ENCODE measurements at regions not wholly inside any gene's neighbourhood (a gene's known extent, or its start where the extent isn't known, plus 50 kb on each side); places are given as distances from the start of the nearest gene placed in this dataset.
"Not testable (repeated sequence)": the region's sequence is repeated elsewhere in the genome, so short reads cannot be mapped to it uniquely, and the experiment has no call there.

- no peak for DNase-seq
Measured at GRCh38 chr14:25699981-25700380, 650.0 kb upstream of the STXBP6 start.

- no peak for DNase-seq
Measured at GRCh38 chr14:25698111-25698510, 648.2 kb upstream of the STXBP6 start.

GRCh38 chr14:25696176-25696575 lies 646.2 kb upstream of the STXBP6 start:
- DNase-seq = no peak

DNA sequence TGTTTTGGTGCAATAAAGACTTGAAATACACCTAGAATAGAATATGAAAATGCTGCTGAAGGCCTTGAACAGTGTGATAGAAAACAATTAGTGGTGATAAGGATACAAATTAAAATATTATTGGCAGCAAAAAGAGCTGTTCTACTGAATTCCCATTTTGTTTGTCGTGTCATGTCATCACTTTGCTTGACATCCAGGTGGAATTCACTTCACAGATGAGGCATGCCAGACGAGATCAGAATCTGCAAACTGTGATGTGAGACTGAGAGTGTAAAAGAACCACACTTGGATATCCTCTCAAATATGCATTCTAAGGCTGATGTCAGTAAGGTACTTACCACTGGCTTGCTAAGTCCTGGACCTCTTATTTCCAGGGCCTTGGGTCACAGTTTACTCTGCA lies 635.1 kb upstream of the STXBP6 start:
- no peak for DNase-seq

- no peak for DNase-seq
Measured at GRCh38 chr14:25680934-25681333, 631.0 kb upstream of the STXBP6 start.

DNA sequence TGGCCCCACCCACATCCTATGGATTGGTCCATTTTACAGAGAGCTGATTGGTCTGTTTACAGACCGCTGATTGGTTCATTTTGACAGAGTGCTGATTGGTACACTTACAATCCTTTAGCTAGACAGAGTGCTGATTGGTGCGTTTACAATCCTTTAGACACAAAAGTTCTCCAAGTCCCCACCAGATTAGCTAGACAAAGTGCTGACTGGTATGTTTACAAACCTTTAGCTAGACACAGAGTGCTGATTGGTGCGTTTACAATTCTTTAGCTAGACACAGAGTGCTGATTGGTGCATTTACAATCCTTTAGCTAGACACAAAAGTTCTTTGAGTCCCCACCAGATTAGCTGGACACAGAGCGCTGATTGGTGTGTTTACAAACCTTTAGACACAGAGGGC lies 630.6 kb upstream of the STXBP6 start:
- DNase-seq = not testable (repeated sequence)

- DNase-seq = no peak
Measured at GRCh38 chr14:25677111-25677510, 627.2 kb upstream of the STXBP6 start.

GRCh38 chr14:25667387-25667786 lies 617.4 kb upstream of the STXBP6 start:
- DNase-seq = no peak

DNA sequence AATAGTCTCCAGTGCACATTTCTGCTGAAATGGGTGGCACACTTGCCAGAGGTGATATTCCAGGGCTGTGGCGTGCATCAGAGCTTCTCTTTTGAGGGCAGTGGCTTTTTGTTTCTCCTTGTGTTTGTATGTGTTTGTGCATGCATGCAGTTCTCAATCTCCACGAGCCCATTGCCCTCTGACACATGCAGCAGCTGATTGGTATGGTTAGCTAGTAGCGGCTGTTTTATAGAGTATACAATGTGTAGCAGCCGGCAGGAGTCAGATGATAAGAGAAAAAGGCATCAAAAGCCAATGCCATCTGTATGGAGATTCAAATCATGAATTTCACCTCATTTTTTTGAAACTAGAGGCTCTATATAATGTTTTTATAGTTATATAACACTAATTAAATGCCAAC lies 616.9 kb upstream of the STXBP6 start:
- no peak for DNase-seq

DNA sequence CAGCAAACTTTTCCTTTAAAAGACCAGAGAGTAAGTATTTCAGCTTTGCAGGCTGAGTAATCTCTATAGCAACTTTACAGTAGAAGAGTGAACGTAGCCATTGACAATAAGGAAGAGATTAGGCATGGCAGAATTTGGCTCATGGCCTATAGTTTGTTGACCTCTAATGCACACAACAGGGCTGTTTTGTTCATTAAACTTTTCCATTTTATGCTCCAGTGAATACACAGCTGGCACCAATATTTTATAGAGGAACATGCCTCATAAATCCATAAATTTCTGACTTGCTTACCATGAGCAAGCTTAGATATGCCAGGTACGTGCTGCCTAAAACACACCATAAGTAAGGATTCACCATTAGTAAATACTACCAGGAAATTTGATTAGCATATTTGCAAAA lies 609.0 kb upstream of the STXBP6 start:
- DNase-seq = no peak

DNA sequence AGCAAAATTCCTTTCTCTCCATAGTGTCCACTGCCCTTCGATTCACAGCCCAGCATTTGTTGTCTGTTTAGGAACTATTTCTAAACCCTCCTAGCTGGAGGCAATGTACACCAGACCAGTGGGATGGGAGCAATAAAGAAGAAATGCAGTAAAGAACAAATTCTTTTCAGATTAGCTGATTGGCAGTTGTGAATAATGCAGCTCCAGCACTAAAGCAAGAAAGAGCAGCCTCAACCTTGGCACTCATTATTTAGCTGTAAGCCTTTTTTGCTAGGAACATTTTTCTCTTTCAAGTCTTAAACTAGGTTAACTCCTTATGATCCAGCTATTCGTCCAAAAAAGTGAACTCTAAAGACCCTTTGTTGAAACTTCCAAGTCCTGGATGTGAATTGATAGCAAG lies 580.5 kb upstream of the STXBP6 start:
- DNase-seq = no peak

- no peak for DNase-seq
Measured at GRCh38 chr14:25628978-25629377, 579.0 kb upstream of the STXBP6 start.

DNA sequence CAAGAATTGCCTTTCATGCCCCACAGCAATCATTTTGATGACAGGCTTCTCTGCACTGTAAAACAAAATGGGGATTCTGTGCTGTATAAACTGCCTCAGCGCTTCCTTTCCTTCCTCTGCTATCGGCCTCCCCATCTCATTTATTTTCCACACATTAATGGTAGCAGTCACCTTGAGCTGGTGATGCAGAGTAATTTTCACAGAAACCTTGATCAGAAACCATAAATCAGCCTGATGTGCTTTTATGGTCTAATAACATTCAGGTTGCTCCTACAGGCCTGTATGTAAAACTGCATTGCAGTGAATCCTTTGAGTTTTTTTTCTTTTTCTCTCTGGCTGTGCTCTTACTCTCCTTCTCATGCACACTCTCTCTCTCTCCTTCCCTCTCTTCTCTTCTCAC lies 578.4 kb upstream of the STXBP6 start:
- no peak for DNase-seq

DNA sequence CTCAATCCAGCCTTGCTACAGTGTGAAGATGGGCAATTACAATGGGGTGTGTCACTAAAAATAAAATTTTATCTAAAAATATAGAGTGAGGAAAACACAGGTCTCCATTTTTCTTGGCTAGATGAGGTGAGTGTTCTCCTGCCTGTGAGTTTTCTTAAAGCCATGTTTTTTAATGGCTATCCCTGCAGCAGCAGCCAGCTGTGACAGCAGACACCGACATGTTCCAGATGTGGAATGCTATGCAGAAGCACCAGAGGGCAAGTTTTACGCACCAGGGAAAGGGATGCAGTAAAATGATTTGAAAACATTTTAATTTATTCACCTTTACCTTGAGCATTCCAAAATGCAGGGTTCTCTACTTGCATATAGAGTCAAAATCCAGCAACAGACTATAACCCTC lies 577.0 kb upstream of the STXBP6 start:
- DNase-seq = no peak

DNA sequence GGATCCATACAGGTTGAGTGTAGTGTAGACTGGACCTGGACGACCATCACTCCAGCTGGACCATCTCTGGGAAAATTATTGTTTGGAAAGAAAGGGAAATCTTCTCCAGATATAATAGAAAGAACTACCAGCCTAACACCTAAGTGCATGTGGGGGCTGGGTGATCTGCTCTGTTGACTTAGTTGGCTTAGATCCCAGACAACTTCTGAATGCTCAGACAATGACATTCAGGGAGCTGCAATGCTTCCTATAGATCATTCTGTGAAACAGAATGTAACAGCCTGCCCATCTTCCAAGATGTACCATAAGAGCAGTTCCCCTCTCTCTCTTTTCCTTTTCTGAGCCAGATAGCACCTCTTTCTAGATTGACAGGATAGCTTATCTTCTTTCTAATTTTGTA lies 572.8 kb upstream of the STXBP6 start:
- no peak for DNase-seq

DNA sequence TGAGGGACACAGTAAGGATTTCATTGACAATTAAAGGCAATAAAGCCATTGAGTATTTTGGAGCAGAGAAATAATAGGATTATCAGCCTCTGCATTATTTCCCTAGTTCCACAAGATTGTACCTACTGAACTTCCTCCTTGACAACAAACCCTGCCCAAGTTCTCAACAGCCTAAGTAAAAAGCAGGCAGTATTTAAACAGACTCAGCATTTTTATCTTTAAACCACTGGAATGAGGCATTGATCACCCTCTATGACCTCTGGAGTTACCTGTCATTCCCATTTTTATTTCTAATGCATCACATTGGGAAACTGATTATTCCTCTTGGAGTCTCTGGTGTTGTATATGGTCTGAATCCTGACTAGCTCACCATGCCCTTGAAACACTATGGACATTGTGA lies 570.6 kb upstream of the STXBP6 start:
- DNase-seq = no peak

DNA sequence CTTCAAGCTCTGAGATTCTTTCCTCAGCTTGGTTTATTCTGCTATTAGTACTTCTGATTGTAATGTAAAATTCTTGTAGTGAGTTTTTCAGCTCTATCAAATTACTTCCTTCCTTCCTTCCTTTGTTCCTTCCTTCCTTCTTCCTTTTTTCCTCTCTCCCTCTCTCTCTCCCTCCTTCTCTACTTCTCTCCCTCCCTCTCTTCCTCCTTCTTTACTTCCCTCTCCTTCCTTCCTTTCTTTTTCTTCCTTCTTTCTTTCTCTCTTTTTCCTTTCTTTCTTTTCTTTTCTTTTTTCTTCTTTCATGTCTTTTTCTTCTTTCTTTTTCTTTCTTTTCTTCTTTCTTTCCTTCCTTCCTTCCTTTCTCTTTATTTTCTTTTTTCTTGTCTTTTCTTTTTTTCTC lies 565.2 kb upstream of the STXBP6 start:
- no peak for DNase-seq

DNA sequence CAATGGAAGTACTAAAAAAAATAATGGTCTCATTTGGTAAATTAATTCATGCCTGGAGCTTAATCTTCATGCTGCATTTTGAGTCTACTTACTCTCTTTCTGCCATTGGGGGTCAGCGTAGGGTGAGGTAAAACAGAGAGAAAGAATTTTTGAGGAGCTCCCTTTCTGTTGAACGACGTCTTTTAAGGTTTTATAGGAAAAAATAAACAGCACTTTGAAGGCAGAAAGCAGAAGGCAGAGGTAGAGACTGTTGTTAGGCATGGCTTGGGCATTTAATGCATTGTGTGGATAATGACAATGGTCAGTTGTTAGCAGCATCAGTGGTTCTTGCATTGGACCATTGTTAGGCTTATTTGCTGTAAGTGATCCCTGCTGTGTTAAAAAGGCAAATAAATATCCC lies 557.2 kb upstream of the STXBP6 start:
- no peak for DNase-seq

- no peak for DNase-seq
Measured at GRCh38 chr14:25602106-25602505, 552.2 kb upstream of the STXBP6 start.

DNA sequence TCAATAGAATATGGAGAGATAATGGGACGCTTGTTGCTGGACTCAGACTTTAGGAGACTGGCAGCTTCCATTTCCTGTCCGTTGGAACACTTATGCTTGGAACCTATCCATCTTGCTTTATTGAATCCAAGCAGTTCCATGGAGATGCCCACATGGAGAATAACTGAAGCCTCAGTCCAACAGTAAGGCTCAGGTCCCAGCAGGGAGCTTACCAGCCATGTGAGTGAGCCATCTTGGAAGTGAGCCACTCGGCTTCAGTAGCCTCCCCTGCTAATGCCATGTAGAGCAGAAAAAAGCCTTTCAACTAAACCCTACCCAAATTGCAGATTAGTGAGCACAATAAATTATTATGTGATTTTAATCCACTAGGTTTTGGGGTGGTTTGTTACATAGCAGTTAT lies 538.8 kb upstream of the STXBP6 start:
- DNase-seq = no peak

GRCh38 chr14:25574628-25575325 lies 524.8 kb upstream of the STXBP6 start:
- no peak for DNase-seq

DNA sequence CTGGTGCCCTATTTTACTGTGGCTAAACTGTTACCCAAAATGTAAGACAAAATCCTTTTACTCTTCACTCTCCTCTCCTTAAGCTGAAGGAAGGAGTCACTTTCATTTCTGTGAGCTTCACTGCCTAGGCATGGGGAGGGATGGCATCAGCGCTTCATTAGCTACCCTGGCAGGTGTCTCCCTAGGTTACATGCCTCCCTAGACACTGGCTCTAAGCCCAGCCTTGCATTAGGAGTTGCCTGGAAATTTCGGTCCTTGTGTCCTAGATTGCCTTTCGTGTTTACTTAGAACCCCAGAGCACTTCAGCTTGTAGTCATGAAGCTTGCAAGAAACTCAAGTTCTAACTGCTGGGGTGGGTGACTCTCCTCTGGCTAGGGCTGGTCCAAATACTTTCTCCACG lies 520.5 kb upstream of the STXBP6 start:
- no peak for DNase-seq

DNA sequence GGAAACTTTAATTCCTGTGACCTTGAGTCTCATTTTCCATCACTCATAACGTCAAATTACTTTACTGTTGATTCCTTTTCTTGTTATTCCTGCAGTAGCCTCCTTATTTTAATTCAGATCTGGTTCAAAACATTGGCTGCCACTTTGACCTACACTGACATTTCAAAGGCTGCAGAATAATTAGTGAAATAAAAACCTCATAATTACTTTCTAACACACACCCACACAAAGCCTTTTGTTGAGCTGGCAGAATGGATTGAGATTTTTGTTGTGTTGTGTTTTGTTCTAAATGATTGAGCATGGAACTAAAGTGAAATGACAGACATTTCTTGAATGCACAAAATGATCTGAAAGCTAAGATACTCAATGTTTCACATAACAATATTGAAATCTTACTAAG lies 507.5 kb upstream of the STXBP6 start:
- DNase-seq = no peak

DNA sequence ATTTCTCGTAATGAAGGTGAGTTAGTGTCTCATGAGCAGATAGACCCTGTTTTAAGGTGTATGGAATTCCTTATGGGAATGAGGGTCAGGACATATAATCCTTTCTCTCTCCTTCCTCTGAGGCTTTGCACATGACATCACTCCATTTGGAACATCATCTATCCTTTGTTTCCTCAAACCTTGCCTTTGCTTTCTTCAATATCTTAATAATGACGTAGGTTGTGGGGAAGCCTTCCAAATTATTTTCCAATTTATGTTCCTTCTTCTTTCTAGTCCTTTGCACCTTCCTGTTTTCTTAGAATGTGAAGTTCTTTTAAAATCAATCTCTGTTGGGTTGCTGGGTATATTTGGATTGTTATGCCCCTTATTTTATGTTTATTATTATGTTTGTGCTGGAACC lies 502.9 kb upstream of the STXBP6 start:
- no peak for DNase-seq

GRCh38 chr14:25551674-25552073 lies 501.7 kb upstream of the STXBP6 start:
- DNase-seq = no peak

DNA sequence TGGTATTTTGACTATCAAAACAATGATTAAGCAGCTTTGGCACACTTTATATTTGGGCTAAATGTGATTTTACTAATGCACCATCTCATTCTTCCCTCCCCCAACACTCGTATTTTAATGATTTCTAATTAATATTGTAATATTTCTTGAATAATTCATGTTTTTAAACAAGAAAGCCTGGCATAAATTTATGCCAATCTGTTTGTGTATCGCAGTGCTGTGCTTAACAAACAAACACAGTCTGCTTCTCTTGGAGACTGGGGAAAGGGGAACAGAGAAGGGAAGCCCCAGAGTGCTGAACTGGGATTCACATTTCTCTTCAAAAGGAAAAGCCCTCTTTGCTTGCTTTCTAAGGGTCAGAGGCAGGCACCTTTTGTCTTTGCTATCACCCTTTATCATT lies 496.9 kb upstream of the STXBP6 start:
- DNase-seq = no peak

All from Kasumi-1 (cell line).